HCT116 (cell line): ENCODE measurements at regions not wholly inside any gene's neighbourhood (a gene's known extent, or its start where the extent isn't known, plus 50 kb on each side); places are given as distances from the start of the nearest gene placed in this dataset.

Experiments
- EZH2 ChIP-seq: fragments of 200-600 bp; sonication (generic); IDR thresholded peaks from 2 replicates; pipeline ENCODE4 v1.6.1; 2017; ENCODE audit warnings: antibody characterized with exemption, mixed run types
- SIN3A ChIP-seq: IDR thresholded peaks from 2 replicates; pipeline ENCODE4 v1.6.1; 2012; ENCODE audit warnings: low read depth
- TF ChIP-seq, protein P1 (sequence below), 3 experiments: fragments of 200-600 bp in 1 of 3; sonication (generic) in 1 of 3; IDR thresholded peaks in 2 of 3; conservative IDR thresholded peaks in 1 of 3; 2 replicates each; pipeline ENCODE4 v1.5.1; 2012 to 2017; ENCODE audit warnings: low read depth in 2 of 3, low read length in 2 of 3, antibody characterized with exemption in 1 of 3, borderline replicate concordance in 1 of 3, control low read depth in 1 of 3, mild to moderate bottlenecking in 1 of 3, mixed read lengths in 1 of 3, mixed run types in 1 of 3, moderate library complexity in 1 of 3; ENCODE audit not compliant: insufficient read depth in 1 of 3

DNA sequence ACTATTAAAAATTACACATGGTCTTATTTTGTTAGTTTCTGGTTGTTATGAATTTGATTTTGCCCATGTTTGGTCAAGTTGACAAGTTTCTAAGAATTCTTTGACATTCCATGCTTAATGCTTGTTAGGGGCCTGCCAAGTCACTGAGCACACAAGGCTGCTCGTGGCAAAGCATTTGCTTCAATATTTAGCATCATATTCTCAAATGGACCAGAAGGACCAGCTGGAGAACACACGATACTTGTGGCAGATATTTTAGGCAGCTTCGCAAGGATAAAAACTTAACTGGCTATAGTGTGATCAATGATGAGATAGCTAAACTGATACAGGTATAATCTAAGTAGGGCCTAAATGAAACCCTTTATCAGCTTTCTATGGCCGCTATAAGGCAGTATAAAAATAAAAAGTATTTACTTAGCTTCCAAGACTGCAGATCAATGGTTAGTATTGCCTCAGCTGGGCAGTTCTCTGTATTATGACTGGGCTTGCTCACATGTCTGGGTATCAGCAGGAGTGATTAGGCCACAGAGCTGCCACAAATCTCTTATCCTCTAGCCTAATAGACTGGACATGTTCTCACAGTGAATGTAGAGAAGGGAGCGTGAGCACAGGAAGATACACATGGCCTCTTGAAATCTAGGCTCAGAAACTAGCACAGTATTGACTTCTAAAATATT lies 155.9 kb upstream of the SPRY2 start:
- TF ChIP-seq, protein P1, sequence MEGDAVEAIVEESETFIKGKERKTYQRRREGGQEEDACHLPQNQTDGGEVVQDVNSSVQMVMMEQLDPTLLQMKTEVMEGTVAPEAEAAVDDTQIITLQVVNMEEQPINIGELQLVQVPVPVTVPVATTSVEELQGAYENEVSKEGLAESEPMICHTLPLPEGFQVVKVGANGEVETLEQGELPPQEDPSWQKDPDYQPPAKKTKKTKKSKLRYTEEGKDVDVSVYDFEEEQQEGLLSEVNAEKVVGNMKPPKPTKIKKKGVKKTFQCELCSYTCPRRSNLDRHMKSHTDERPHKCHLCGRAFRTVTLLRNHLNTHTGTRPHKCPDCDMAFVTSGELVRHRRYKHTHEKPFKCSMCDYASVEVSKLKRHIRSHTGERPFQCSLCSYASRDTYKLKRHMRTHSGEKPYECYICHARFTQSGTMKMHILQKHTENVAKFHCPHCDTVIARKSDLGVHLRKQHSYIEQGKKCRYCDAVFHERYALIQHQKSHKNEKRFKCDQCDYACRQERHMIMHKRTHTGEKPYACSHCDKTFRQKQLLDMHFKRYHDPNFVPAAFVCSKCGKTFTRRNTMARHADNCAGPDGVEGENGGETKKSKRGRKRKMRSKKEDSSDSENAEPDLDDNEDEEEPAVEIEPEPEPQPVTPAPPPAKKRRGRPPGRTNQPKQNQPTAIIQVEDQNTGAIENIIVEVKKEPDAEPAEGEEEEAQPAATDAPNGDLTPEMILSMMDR (IDR thresholded peaks at IDR 0.05 in 2 of 3, conservative IDR thresholded peaks at IDR 0.05 in 1 of 3; ENCODE audit: borderline replicate concordance in 1 of 3, insufficient read depth in 1 of 3, low read depth in 2 of 3, low read length in 2 of 3), result no peak
- TF ChIP-seq EZH2 (no peak), SIN3A (no peak)
